OCI-LY7 (cell line): ENCODE measurements at regions not wholly inside any gene's neighbourhood (a gene's known extent, or its start where the extent isn't known, plus 50 kb on each side); places are given as distances from the start of the nearest gene placed in this dataset.

Experiments used
- BruUV-seq: library from RNA; stranded (reverse); fragments of 400-500 nt; replicated peaks from 2 replicates; lab custom pipeline; 2021; lab: Mats Ljungman, UMichigan
- CTCF ChIA-PET: fragments of 300-600 bp; sonication (Branson Sonifier 250); formaldehyde crosslinking; loops from one replicate; lab custom pipeline; 2022; ENCODE audit warnings: antibody characterized with exemption; ENCODE audit not compliant: unreplicated experiment; lab: Charles Lee
- POLR2A ChIA-PET: fragments of 300-600 bp; sonication (Branson Sonifier 250); formaldehyde crosslinking; loops from one replicate; lab custom pipeline; 2022; ENCODE audit warnings: antibody characterized with exemption; lab: Charles Lee
- DNase-seq: peaks from one replicate; pipeline ENCODE4 v3.0.0-alpha.2; 2015; ENCODE audit warnings: low spot score
- H2AFZ ChIP-seq: fragments of 200-600 bp; sonication (generic), shearing (Covaris generic); 2 replicates; pipeline ENCODE4 v1.6.1; 2014; ENCODE audit warnings: mild to moderate bottlenecking, antibody characterized with exemption, low read length, moderate library complexity
- H3K27ac ChIP-seq: fragments of 200-600 bp; sonication (generic); 2 replicates; pipeline ENCODE4 v1.5.1; 2014; ENCODE audit warnings: mixed run types, low read depth, mild to moderate bottlenecking, moderate library complexity, low read length, inconsistent platforms; ENCODE audit not compliant: poor library complexity, severe bottlenecking
- H3K36me3 ChIP-seq: fragments of 200-600 bp; sonication (generic); 2 replicates; pipeline ENCODE4 v1.6.1; 2014; ENCODE audit warnings: mild to moderate bottlenecking, antibody characterized with exemption, low read length, moderate library complexity, mixed read lengths; ENCODE audit not compliant: insufficient read depth
- H3K4me1 ChIP-seq: fragments of 200-600 bp; sonication (generic); 2 replicates; pipeline ENCODE4 v1.5.1; 2014; ENCODE audit warnings: mild to moderate bottlenecking, low read length; ENCODE audit not compliant: insufficient read depth, poor library complexity, severe bottlenecking
- H3K4me2 ChIP-seq: fragments of 200-600 bp; sonication (generic); 2 replicates; pipeline ENCODE4 v1.6.1; 2014; ENCODE audit warnings: mild to moderate bottlenecking, low read length
- H3K4me3 ChIP-seq: fragments of 200-600 bp; sonication (generic); 2 replicates; pipeline ENCODE4 v1.5.1; 2014; ENCODE audit warnings: mild to moderate bottlenecking, low read depth, low read length; ENCODE audit not compliant: poor library complexity, severe bottlenecking
- H3K79me2 ChIP-seq: fragments of 200-600 bp; sonication (generic); 2 replicates; pipeline ENCODE4 v1.6.1; 2016; ENCODE audit warnings: low read depth, mild to moderate bottlenecking, low read length, moderate library complexity, mixed read lengths; ENCODE audit not compliant: insufficient read depth
- H3K9me2 ChIP-seq: fragments of 200-600 bp; sonication (generic); 2 replicates; pipeline ENCODE4 v1.6.1; 2016; ENCODE audit warnings: mild to moderate bottlenecking, low read length, mixed read lengths; ENCODE audit not compliant: insufficient read depth
- H3K9me3 ChIP-seq: fragments of 200-600 bp; sonication (generic); 2 replicates; pipeline ENCODE4 v1.6.1; 2014; ENCODE audit warnings: mild to moderate bottlenecking, mixed run types, low read length, mixed read lengths
- H4K20me1 ChIP-seq: fragments of 200-600 bp; sonication (generic); 2 replicates; pipeline ENCODE4 v1.6.1; 2014; ENCODE audit warnings: mild to moderate bottlenecking, antibody characterized with exemption, low read length, moderate library complexity, mixed read lengths; ENCODE audit not compliant: insufficient read depth
- CTCF ChIP-seq: fragments of 200-600 bp; sonication (generic); conservative IDR thresholded peaks from 2 replicates; pipeline ENCODE4 v1.5.1; 2014; ENCODE audit warnings: mild to moderate bottlenecking, antibody characterized with exemption, low read length, moderate library complexity, mixed read lengths
- EZH2phosphoT487 ChIP-seq: fragments of 200-600 bp; sonication (generic); IDR thresholded peaks from 2 replicates; pipeline ENCODE4 v1.6.1; 2018; ENCODE audit warnings: low read depth, borderline replicate concordance, mild to moderate bottlenecking, mixed run types, antibody characterized with exemption, low read length, moderate library complexity, mixed read lengths
- intact Hi-C: fragments of 100-400 bp; cut with micrococcal nuclease; formaldehyde crosslinking; loops from one replicate; pipeline ENCODE4 v1.10.0; 2022; ENCODE audit not compliant: unreplicated experiment

- Histone ChIP-seq H3K36me3 (no peaks in the 10 kb centered on the region), H4K20me1 (no peaks in the 10 kb centered on the region), H3K79me2 (no peaks in the 10 kb centered on the region), H3K9me2 (no peaks in the 10 kb centered on the region), H3K27ac (no peak overlapping the region), H3K4me1 (no peaks in the 10 kb centered on the region), H2AFZ (no peak overlapping the region), H3K4me2 (no peak overlapping the region), H3K9me3 (no peaks in the 10 kb centered on the region), H3K4me3 (no peak overlapping the region)
- ChIA-PET CTCF (no interaction called here), POLR2A (no interaction called here)
- intact Hi-C loops, result no loop called here
- no TSS peak for BruUV-seq
- TF ChIP-seq EZH2phosphoT487 (no peak), CTCF (no peak)
- DNase-seq, result no peak
Measured at GRCh38 chr16:59295993-59296736, 562.0 kb upstream of the GOT2 start.

DNA sequence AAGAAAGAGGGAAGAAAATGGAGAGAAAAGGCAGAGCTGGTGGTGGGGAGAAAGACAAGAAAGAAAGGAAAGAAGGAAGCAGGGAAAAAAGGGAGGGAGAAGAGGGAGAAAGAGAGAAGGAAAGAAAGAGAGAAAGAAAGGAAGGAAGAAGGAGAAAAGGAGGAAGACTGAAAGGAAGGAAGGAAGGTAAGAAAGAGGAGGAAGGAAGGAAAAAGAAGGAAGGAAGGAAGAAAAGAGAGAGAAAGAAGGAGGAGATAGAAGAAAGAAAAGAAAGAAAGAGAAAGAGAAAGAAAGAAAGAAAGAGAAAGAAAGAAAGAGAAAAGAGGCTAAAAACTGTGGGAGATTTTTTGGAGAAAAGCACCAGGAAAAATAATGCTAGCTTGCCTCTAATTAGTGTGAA is 561.4 kb upstream of the GOT2 start:
- Histone ChIP-seq H2AFZ (no peak overlapping the region), H3K9me3 (no peaks in the 10 kb centered on the region), H3K4me3 (no peak overlapping the region), H3K27ac (no peak overlapping the region), H3K4me2 (no peak overlapping the region), H3K79me2 (no peaks in the 10 kb centered on the region), H3K36me3 (no peaks in the 10 kb centered on the region), H3K9me2 (no peaks in the 10 kb centered on the region), H4K20me1 (no peaks in the 10 kb centered on the region), H3K4me1 (no peaks in the 10 kb centered on the region)
- CTCF ChIA-PET, result no interaction called here
- no peak for DNase-seq
- POLR2A ChIA-PET, result interaction anchor here (1.6 kb wide), 1 partner anchor 12 kb away, joined by 3 read pairs; no protein-coding TSS in a partner anchor
- intact Hi-C loops, result no loop called here
- no peak for TF ChIP-seq EZH2phosphoT487
- no peak for TF ChIP-seq CTCF
- no TSS peak for BruUV-seq

DNA sequence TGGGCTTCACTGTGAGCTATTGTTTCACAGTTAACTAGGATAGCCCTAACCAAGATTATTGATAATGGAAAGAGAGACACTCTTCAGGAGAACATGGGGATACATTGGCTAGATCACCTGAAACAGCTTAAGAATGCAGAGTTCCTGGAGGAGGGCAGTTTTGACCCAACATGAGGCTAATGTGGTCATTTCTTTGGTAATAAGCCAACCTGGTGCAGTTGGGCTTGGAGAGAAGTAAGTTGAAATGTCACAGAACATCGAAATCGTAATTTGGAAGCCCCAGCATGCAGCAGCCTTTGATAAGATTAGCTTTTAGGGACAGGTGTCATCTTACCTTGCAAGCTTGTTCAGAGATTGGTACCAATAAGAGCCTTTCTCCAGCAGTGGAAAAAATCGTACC is 556.6 kb upstream of the GOT2 start:
- DNase-seq, result no peak
- H4K20me1 ChIP-seq, result no peaks in the 10 kb centered on the region
- H3K9me3 ChIP-seq, result no peaks in the 10 kb centered on the region
- no TSS peak for BruUV-seq
- no peak overlapping the region for H3K4me2 ChIP-seq
- intact Hi-C loops, result no loop called here
- H3K27ac ChIP-seq, result no peak overlapping the region
- H3K4me1 ChIP-seq, result no peaks in the 10 kb centered on the region
- H3K79me2 ChIP-seq, result no peaks in the 10 kb centered on the region
- H2AFZ ChIP-seq, result no peak overlapping the region
- H3K36me3 ChIP-seq, result no peaks in the 10 kb centered on the region
- H3K4me3 ChIP-seq, result no peak overlapping the region
- H3K9me2 ChIP-seq, result no peaks in the 10 kb centered on the region
- CTCF ChIA-PET, result no interaction called here
- POLR2A ChIA-PET, result interaction anchor here (0.5 to 1.0 kb wide), 3 partner anchors 11 to 1473 kb away, joined by 3 read pairs; no protein-coding TSS in a partner anchor
- TF ChIP-seq CTCF, result no peak
- no peak for TF ChIP-seq EZH2phosphoT487
